GM21526 (cell line): ENCODE measurements at regions not wholly inside any gene's neighbourhood (a gene's known extent, or its start where the extent isn't known, plus 50 kb on each side); places are given as distances from the start of the nearest gene placed in this dataset.

Experiments used
- ATAC-seq: cut with Tn5 transposase; IDR thresholded peaks from one replicate; pipeline ENCODE4 v1.9.1; 2021; ENCODE audit warnings: moderate library complexity; ENCODE audit not compliant: unreplicated experiment, low FRiP score

GRCh38 chr11:92845390-92845789, 124.1 kb upstream of the MTNR1B start:
- ATAC-seq = no peak

GRCh38 chr11:92845805-92846204, 123.6 kb upstream of the MTNR1B start:
- no peak for ATAC-seq

- ATAC-seq = no peak
Measured at GRCh38 chr11:92846491-92847125, 122.8 kb upstream of the MTNR1B start.

- ATAC-seq = no peak
Measured at GRCh38 chr11:92848578-92848977, 120.9 kb upstream of the MTNR1B start.

GRCh38 chr11:92850296-92850826, 119.1 kb upstream of the MTNR1B start:
- ATAC-seq = no peak

- no peak for ATAC-seq
Measured at GRCh38 chr11:92852229-92852628, 117.2 kb upstream of the MTNR1B start.

- ATAC-seq = no peak
Measured at GRCh38 chr11:92852946-92853345, 116.5 kb upstream of the MTNR1B start.

- ATAC-seq = no peak
Measured at GRCh38 chr11:92854162-92854561, 115.3 kb upstream of the MTNR1B start.

GRCh38 chr11:92854952-92855351, 114.5 kb upstream of the MTNR1B start:
- no peak for ATAC-seq

- no peak for ATAC-seq
Measured at GRCh38 chr11:92855607-92856405, 113.6 kb upstream of the MTNR1B start.

GRCh38 chr11:92857407-92857806, 112.0 kb upstream of the MTNR1B start:
- no peak for ATAC-seq

- no peak for ATAC-seq
Measured at GRCh38 chr11:92859156-92859690, 110.2 kb upstream of the MTNR1B start.

GRCh38 chr11:92861634-92862033, 107.8 kb upstream of the MTNR1B start:
- ATAC-seq = no peak

GRCh38 chr11:92865352-92865751, 104.1 kb upstream of the MTNR1B start:
- ATAC-seq = no peak

GRCh38 chr11:92866679-92867282, 102.7 kb upstream of the MTNR1B start:
- ATAC-seq = no peak

GRCh38 chr11:92867913-92868619, 101.4 kb upstream of the MTNR1B start:
- ATAC-seq = no peak

GRCh38 chr11:92869716-92870115, 99.7 kb upstream of the MTNR1B start:
- no peak for ATAC-seq

- no peak for ATAC-seq
Measured at GRCh38 chr11:92870196-92870832, 99.1 kb upstream of the MTNR1B start.

GRCh38 chr11:92873551-92873950, 95.9 kb upstream of the MTNR1B start:
- no peak for ATAC-seq

- ATAC-seq = no peak
Measured at GRCh38 chr11:92875473-92875872, 94.0 kb upstream of the MTNR1B start.
